Fibroblast of mammary gland (primary cell): ENCODE measurements at regions not wholly inside any gene's neighbourhood (a gene's known extent, or its start where the extent isn't known, plus 50 kb on each side); places are given as distances from the start of the nearest gene placed in this dataset.

ENCODE experiments used
- DNase-seq: peaks from one replicate; pipeline ENCODE4 v3.0.0-alpha.2; 2010; ENCODE audit warnings: low read depth
- H3K4me3 ChIP-seq: 2 replicates; pipeline ENCODE4 v1.5.1; 2011; ENCODE audit warnings: low read depth, mild to moderate bottlenecking, low read length, moderate library complexity; ENCODE audit not compliant: control insufficient read depth
- TF ChIP-seq, protein P1 (sequence below): conservative IDR thresholded peaks from 2 replicates; pipeline ENCODE4 v1.5.1; 2011; ENCODE audit warnings: low read depth, low read length, inconsistent platforms; ENCODE audit not compliant: control insufficient read depth, insufficient read depth

DNA sequence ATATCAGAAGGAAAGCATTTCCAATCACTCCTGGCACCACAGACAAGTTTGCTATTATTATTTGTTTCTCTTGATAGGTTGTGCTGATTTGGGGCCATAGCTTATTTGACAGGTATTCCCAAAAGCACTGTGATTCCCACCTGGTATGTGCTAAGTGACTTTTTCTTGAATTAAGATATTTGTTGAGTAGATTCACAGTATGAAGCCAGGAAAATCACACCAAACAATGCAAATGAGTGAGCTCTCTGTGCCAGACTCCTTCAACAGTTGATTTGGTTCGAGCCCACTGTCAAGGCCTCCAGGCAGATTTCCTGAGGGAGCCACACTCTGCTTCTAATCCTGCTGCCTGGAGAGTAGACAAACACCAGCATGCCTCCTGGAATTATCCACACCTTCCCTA is 253.0 kb upstream of the POU2AF2 start:
- no peak overlapping the region for H3K4me3 ChIP-seq
- DNase-seq = no peak
- TF ChIP-seq, protein P1, sequence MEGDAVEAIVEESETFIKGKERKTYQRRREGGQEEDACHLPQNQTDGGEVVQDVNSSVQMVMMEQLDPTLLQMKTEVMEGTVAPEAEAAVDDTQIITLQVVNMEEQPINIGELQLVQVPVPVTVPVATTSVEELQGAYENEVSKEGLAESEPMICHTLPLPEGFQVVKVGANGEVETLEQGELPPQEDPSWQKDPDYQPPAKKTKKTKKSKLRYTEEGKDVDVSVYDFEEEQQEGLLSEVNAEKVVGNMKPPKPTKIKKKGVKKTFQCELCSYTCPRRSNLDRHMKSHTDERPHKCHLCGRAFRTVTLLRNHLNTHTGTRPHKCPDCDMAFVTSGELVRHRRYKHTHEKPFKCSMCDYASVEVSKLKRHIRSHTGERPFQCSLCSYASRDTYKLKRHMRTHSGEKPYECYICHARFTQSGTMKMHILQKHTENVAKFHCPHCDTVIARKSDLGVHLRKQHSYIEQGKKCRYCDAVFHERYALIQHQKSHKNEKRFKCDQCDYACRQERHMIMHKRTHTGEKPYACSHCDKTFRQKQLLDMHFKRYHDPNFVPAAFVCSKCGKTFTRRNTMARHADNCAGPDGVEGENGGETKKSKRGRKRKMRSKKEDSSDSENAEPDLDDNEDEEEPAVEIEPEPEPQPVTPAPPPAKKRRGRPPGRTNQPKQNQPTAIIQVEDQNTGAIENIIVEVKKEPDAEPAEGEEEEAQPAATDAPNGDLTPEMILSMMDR = no peak

DNA sequence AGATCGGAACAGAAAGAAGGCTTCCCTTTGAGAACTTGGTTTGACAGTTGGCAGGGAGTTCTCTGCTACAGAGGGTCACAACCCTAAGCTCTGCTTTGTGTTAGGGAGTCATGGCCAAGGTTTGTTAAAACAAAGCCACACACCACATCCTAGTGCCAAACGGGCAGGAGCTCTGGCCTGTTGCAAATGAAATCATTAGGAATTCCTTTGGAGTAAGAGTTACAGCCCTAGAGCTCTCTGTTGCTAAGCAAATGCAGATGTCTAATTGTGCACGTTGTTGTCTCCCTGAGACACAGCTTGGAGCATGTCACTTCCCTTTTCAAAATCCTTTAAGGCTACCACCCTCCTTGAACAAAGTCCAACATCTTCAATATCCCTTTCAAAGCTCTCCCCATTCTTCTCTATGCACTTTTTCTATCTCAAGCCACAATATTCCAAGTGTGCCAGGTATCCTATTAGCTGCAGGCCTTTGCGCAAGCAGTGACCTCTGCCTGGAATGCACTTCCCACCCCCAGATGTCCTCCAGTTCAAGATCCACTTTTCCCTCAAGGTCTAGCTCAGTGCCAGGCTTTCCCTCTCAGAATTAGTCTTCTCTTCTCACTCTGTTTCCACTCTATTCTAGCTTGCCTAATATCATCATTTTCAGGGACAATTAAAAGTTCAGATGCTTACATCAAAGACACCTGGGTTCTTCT is 253.7 kb upstream of the POU2AF2 start:
- H3K4me3 ChIP-seq = no peak overlapping the region
- DNase-seq = peak; percentile 91
- TF ChIP-seq, protein P1 = no peak

DNA sequence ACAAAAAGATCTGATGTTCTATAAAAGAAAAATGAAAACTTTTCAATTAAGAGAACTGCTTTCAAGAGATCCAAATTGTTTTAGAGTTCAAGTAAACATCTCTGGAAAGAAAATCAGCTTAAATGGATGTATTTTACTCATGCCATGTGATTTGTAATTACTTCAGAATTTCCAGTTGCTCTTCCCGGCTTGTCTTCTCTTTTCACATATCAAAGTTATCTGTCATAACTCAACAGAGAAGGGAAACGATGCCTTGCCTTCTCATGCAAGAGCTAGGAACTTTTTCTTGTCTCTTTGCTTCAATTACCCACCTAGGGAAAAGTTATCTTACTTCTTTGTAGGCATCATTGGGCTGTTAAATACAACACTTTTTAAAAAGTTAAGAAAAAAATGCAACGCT is 255.2 kb upstream of the POU2AF2 start:
- no peak overlapping the region for H3K4me3 ChIP-seq
- peak; percentile 34 for DNase-seq
- TF ChIP-seq, protein P1 = no peak

DNA sequence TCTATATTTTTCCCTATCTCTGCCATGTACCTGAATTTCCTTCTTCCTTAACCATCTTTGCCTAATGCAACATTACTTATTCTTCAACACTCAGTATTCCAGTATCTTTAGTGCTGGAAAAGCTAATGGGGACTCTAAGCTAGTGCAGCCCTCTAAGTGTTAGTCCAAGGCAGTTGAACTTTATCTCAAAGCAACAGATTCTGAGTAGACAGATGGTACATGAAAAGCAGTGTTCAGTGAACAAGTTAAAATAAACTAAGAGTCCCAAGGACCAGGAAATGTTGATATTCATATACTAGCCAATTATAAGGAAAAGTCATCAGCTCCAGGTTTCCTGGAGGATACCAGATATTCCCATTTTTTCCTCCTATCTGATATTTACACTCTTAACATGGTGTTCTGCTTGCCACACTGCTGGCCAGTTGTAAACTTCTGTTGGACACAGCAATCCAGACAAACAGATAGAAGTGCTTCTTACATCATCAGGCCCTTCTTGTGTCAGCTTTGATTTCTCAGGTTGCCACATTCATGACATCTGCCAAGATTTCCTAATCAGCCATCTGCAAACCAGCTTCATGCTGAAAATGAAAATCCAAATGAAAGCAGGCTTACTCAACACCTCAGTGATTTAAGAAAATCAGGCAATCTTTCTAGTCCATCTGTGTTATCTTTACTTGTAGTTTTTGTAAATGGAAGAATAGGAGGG is 255.9 kb upstream of the POU2AF2 start:
- TF ChIP-seq, protein P1 = no peak
- peak; percentile 95 for DNase-seq
- H3K4me3 ChIP-seq = no peak overlapping the region

DNA sequence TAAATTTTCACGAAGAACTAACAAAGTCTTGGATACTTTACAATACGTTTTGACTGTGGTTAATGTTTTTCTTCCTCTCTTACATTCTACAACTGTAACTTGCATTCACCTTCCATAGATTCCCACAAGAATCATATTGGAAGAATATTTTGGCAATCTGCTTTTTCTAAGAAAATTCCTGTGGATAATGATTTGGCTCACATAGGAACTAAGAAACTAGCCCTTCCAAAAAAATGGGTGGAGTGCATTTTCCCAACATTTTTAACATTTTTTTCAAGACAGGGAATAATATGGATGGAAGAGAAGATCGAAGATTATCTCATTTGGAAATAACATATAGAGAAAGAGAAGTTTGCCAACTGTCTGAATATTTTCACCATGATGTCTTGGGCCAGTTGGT is 256.9 kb upstream of the POU2AF2 start:
- no peak for DNase-seq

DNA sequence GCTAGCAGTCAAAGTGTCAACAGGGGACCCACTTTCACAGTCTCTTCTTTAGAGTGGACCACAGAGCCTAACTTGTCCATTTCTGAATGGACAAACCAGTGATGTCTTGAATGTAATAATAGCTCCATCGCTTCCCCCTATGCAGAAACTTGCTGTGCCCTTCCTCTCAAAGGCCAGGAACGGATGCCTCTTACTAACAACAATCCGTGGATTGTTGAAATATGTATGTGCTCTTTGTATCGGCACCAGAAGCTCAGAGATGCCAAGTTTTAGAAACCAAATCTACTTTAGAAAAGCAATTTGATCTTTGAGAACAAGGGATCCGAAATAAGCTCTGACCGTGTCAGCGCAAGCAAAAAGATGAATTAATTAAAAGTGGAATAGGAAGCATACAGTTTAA is 259.5 kb upstream of the POU2AF2 start:
- no peak for DNase-seq
- TF ChIP-seq, protein P1 = no peak
- H3K4me3 ChIP-seq = no peak overlapping the region

More for the DNA sequence above, 256.9 kb upstream of the POU2AF2 start:
- TF ChIP-seq, protein P1 = no peak
- no peak overlapping the region for H3K4me3 ChIP-seq
